GM12891 (cell line): ENCODE measurements at regions not wholly inside any gene's neighbourhood (a gene's known extent, or its start where the extent isn't known, plus 50 kb on each side); places are given as distances from the start of the nearest gene placed in this dataset.

Experiments
- PAX5 ChIP-seq: IDR thresholded peaks from 2 replicates; pipeline ENCODE4 v1.6.1; 2011; ENCODE audit warnings: low read length, moderate library complexity, mild to moderate bottlenecking; ENCODE audit not compliant: insufficient read depth, severe bottlenecking
- POLR2A ChIP-seq: IDR thresholded peaks from 2 replicates; pipeline ENCODE4 v1.6.1; 2011; ENCODE audit warnings: low read depth, low read length, control low read depth
- POLR2AphosphoS5 ChIP-seq: IDR thresholded peaks from 2 replicates; pipeline ENCODE4 v1.6.1; 2011; ENCODE audit warnings: low read depth, low read length, control low read depth
- POU2F2 ChIP-seq: IDR thresholded peaks from 2 replicates; pipeline ENCODE4 v1.6.1; 2011; ENCODE audit warnings: low read depth, mild to moderate bottlenecking, control low read depth, low read length, moderate library complexity
- SPI1 ChIP-seq: IDR thresholded peaks from 2 replicates; pipeline ENCODE4 v1.6.1; 2011; ENCODE audit warnings: low read depth, low read length, control low read depth
- TAF1 ChIP-seq: IDR thresholded peaks from 2 replicates; pipeline ENCODE4 v1.6.1; 2011; ENCODE audit warnings: low read depth, low read length, control low read depth

GRCh38 chr12:65675141-65675621 is 149.1 kb upstream of the HMGA2 start:
- TF ChIP-seq POLR2AphosphoS5, result no peak
- no peak for TF ChIP-seq TAF1
- TF ChIP-seq POLR2A, result no peak
- TF ChIP-seq PAX5, result no peak
- TF ChIP-seq POU2F2, result no peak
- no peak for TF ChIP-seq SPI1
